ENCODE measurements at regions not wholly inside any gene's neighbourhood (a gene's known extent, or its start where the extent isn't known, plus 50 kb on each side); places are given as distances from the start of the nearest gene placed in this dataset.

DNA sequence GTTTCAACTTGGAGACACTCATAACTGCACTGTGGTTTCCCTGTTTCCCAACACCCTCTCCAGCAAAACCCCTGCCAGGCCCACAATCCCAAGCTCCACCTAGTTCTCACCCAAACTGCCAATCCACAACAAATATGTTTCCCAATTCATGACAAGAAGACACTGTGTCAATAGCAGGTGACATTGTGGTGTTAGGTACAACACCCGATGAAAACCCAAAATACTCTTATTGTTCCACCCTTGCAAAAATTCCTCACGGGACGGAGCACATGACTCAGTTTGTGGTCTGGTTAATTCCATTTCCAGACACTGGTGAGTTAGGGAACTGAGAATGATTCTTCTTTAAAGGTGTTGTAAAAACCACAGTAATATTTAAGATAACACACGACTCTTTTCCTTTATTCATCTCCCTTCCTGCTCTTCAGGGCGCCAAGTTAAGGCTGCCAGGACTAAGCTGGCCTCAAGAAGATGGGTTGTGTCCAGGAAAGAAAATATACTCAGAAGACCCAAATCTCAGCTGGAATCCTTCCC, 735.5 kb downstream of the MED13L start:
- H2BK15ac ChIP-seq (ENCODE audit: low read length), result no peak overlapping the region
- no peak overlapping the region for H4K5ac ChIP-seq (ENCODE audit: insufficient read length, low read depth, low read length)
- H3K56ac ChIP-seq (replicated peaks; ENCODE audit: insufficient read length, low read depth, low read length), result no peak overlapping the region
- H2BK20ac ChIP-seq (ENCODE audit: low read length), result no peak overlapping the region
- no peak overlapping the region for H3K23ac ChIP-seq (ENCODE audit: insufficient read length)
- H3K27me3 ChIP-seq (replicated peaks in 1 of 4; ENCODE audit: control insufficient read depth in 3 of 4, extremely low read depth in 1 of 4, insufficient read depth in 3 of 4, low read length in 3 of 4), result no peaks in the 10 kb centered on the region; a peak in 1 of 7 replicates
- CTCF ChIA-PET (ENCODE audit: partially characterized antibody), result no interaction called here
- FAIRE-seq (no peak), DNase-seq (ENCODE audit: low read depth in 1 of 2, low spot score in 2 of 2) (no peak)
- no peak overlapping the region for H3K27ac ChIP-seq (ENCODE audit: low read depth, low read length)
- H3K4me2 ChIP-seq (ENCODE audit: insufficient read depth in 1 of 2, low read depth in 2 of 2, low read length in 2 of 2), result no peak overlapping the region
- H3K79me2 ChIP-seq (ENCODE audit: control insufficient read depth in 1 of 2, insufficient read depth in 2 of 2, low read length in 2 of 2), result no peaks in the 10 kb centered on the region
- no peak overlapping the region for H3K18ac ChIP-seq (ENCODE audit: extremely low read depth, low read length)
- no peak overlapping the region for H4K91ac ChIP-seq (replicated peaks; ENCODE audit: insufficient read length, low read length)
- no peaks in the 10 kb centered on the region for H4K20me1 ChIP-seq (replicated peaks in 1 of 2; ENCODE audit: control insufficient read depth in 1 of 2, insufficient read depth in 2 of 2, low read length in 2 of 2)
- POLR2A ChIA-PET (ENCODE audit: partially characterized antibody), result no interaction called here
- no peak overlapping the region for H4K8ac ChIP-seq (ENCODE audit: extremely low read depth, insufficient read depth, low read length)
- no peak overlapping the region for H2BK12ac ChIP-seq (ENCODE audit: low read depth, low read length)
- no peak overlapping the region for H3K9ac ChIP-seq (replicated peaks in 1 of 4; ENCODE audit: extremely low read depth in 1 of 4, low read depth in 3 of 4, low read length in 3 of 4)
- H3K9me3 ChIP-seq (ENCODE audit: insufficient read depth in 2 of 2, low read depth in 1 of 2, low read length in 1 of 2), result peaks cover 3 to 14% of the 10 kb centered on the region in 2 experiments; a peak in 2 of 4 replicates
- TF ChIP-seq BACH1 (IDR thresholded peaks at IDR 0.05; ENCODE audit: low read length) (no peak), BRCA1 (IDR thresholded peaks at IDR 0.05; ENCODE audit: low read depth, low read length) (no peak), SP4 (IDR thresholded peaks at IDR 0.05; ENCODE audit: low read length) (no peak), YY1 (IDR thresholded peaks at IDR 0.05; ENCODE audit: low read depth, low read length) (no peak)
- H2BK5ac ChIP-seq (ENCODE audit: low read depth, low read length), result no peak overlapping the region
- H2BK120ac ChIP-seq (replicated peaks; ENCODE audit: low read depth, low read length), result no peak overlapping the region
- no peaks in the 10 kb centered on the region for H3K4me1 ChIP-seq (replicated peaks in 1 of 4; ENCODE audit: control insufficient read depth in 3 of 4, insufficient read depth in 4 of 4, low read length in 3 of 4)
- no peak overlapping the region for H2AFZ ChIP-seq (ENCODE audit: low read length)
- H3K14ac ChIP-seq (ENCODE audit: insufficient read length), result no peak overlapping the region
- H3K4me3 ChIP-seq (ENCODE audit: extremely low read depth in 1 of 4, insufficient read depth in 2 of 4, low read depth in 3 of 4, low read length in 4 of 4), result no peak overlapping the region
- no peak overlapping the region for H3K4ac ChIP-seq (replicated peaks; ENCODE audit: insufficient read length, low read depth, low read length)
- no peak overlapping the region for H2AK5ac ChIP-seq (ENCODE audit: low read depth, low read length)
- WGBS, 2 experiments (ENCODE audit: extremely low coverage in 1 of 2, insufficient coverage in 1 of 2, insufficient read length in 1 of 2, insufficient replicate concordance in 2 of 2, low coverage in 1 of 2, low lambda C conversion rate in 2 of 2, missing lambda C conversion rate in 1 of 2), result 79% methylated on average over 5 of the region's 5 CpGs; no CpG with 5 or more reads in 1 of the 2 experiments
- H3K79me1 ChIP-seq (ENCODE audit: low read depth, low read length), result no peaks in the 10 kb centered on the region
- no peaks in the 10 kb centered on the region for H3K36me3 ChIP-seq (ENCODE audit: control insufficient read depth in 2 of 4, insufficient read depth in 4 of 4, low read length in 3 of 4)
- H3K23me2 ChIP-seq (ENCODE audit: low read depth, low read length), result no peaks in the 10 kb centered on the region

Data from H1 (cell line).